ENCODE measurements at regions not wholly inside any gene's neighbourhood (a gene's known extent, or its start where the extent isn't known, plus 50 kb on each side); places are given as distances from the start of the nearest gene placed in this dataset.

DNA sequence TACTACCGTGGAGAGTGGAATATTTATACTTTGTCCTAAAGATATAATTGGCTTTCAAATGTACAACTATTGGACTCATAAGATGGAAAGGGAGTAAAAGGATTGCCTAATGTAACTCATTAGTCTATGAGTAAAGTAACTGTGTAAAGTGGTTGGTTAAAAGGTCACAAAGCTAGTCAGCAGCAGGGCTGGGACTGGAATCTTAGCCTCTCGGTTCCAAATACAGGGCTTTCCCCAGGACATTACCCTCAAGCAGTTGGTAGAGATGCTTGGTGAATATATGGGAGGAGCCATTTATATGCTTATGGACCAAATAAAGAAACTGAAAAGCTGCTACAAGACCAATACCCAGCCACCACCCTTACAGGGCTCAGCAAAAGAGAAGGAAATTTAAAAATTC is 283.7 kb downstream of the HLX start:
- no peak for TF ChIP-seq ZFX (IDR thresholded peaks at IDR 0.05)
- TF ChIP-seq, protein P1, sequence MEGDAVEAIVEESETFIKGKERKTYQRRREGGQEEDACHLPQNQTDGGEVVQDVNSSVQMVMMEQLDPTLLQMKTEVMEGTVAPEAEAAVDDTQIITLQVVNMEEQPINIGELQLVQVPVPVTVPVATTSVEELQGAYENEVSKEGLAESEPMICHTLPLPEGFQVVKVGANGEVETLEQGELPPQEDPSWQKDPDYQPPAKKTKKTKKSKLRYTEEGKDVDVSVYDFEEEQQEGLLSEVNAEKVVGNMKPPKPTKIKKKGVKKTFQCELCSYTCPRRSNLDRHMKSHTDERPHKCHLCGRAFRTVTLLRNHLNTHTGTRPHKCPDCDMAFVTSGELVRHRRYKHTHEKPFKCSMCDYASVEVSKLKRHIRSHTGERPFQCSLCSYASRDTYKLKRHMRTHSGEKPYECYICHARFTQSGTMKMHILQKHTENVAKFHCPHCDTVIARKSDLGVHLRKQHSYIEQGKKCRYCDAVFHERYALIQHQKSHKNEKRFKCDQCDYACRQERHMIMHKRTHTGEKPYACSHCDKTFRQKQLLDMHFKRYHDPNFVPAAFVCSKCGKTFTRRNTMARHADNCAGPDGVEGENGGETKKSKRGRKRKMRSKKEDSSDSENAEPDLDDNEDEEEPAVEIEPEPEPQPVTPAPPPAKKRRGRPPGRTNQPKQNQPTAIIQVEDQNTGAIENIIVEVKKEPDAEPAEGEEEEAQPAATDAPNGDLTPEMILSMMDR (conservative IDR thresholded peaks at IDR 0.05) = no peak
- H3K27ac ChIP-seq = no peak overlapping the region

DNA sequence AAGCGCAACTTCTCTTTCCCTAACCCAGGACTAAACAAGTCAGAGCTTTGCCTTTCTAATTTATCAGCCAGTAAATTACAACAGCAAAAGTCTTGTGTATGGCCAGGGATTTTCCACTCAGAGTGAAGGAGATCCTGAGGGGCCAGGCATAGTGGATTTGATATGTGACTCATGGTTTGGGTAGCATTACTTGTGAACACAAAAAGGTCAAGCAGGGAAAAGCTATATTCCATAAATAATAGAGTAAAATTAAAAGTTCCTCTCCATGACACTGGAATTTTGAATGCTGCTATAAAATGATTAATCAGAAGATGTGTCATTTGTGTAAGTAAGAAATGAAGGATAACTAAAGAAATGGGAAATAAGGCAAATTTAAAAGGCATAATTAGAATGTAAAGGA is 284.8 kb downstream of the HLX start:
- H3K27ac ChIP-seq = no peak overlapping the region
- TF ChIP-seq, protein P1 (conservative IDR thresholded peaks at IDR 0.05) = no peak
- TF ChIP-seq ZFX (IDR thresholded peaks at IDR 0.05) = no peak

DNA sequence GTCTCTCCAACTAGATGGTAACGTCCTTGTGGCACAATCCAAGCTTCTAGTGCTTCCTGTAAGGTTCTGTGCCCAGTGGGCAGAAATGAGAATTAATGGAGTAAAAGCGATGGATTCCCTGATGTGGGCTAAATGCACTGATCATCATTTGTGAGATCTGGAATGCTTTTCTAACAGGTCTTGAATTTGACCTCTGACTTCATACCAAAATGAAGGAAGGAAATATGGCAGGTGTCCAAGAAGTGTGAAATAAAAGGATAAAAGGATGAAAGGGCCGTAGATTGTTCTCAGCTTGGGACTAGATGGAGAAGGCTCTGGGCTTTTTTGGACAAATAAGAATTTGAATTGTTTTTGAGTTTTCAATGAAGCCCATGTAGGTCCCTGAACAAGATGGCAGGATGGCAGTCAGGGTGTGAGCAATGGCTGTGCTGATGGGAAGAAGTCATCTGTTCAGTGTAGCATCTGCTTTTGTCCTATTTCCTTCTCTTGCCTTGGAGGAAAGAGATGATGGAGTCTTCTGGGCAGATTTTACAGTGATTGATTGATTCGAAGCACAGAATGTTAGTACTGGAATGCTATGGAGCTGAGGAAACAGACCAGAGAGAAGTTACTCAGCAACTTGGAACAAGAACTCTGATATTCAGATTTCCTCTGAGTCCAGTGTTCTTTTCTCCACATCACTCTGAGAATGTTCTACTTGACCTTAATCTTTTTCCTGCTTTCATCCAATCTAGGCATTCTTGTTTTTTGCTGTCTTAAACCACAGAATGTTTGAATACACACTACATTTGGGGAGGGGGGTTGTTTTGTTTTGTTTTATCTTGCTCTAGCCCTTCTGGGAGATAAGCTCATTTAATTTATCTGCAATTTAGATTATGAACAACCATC is 286.0 kb downstream of the HLX start:
- TF ChIP-seq ZFX (IDR thresholded peaks at IDR 0.05) = no peak
- TF ChIP-seq, protein P1 (conservative IDR thresholded peaks at IDR 0.05) = no peak
- no peak overlapping the region for H3K27ac ChIP-seq

DNA sequence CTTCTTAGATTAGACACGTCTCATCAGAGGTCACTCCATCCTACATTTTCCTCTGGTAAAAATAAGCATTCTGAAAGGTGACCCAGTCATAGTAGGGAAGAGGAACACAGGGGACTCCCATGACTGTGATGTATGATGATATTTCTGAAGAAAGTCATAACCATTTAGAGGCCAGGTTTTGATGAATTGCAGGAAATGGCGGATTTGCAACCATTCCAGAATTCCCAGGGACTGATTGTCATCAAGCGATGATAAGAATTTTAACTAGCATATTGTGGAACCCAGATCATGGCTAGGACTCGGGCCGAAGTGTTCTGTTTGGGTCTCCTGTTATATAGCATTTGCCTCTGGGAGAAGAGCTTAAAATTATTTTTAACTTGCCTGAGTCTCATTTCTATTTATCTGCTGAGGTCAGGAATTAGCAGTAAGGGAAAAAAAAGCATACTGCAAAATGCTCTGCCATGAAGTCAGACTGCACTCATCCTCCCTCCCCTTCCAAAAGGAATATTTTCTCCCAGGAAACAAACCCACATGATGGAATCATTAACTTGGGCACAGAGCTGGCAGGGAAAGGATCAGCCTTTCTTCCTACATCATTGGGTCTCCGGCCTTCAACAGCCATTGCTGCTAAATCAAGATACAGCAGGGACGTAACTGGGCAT is 286.7 kb downstream of the HLX start:
- TF ChIP-seq ZFX (IDR thresholded peaks at IDR 0.05) = no peak
- TF ChIP-seq, protein P1 (conservative IDR thresholded peaks at IDR 0.05) = no peak

DNA sequence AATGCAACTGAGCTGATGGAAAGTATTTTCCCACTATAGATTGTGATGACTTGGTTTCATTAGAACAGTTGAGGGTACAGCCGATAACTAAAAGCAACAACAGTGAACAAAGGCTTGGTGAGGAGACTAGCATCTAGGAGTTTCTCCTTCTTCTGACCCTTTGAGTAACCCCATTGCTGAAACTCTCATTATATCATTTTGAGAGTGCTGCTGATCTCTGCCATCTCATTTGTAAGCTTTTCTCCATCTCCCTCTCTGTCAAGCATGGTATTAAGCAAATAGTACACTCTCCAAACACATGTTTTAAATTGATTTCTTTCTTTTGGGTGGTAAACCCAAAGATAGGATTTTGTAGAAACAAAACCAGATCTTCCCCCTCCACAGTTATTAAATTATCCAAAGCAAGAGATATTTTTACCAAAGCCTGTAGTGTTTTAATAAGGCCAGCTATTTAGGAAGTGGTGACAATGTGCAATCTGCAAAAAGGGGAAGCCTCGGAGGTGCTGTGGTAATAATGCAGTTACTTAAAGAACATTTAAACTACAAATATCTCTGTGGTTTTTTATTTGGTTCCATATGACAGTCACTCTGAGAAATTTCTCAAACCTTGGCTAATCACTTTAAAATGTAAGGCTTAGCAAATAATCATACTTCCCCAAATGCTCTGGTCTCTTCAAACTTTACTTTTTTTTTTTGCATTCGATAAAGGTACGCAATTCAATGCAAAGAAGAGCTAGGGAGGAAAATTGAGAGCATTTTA is 287.5 kb downstream of the HLX start:
- no peak overlapping the region for H3K27ac ChIP-seq
- TF ChIP-seq ZFX (IDR thresholded peaks at IDR 0.05) = no peak
- TF ChIP-seq, protein P1 (conservative IDR thresholded peaks at IDR 0.05) = no peak

More for the DNA sequence above, 286.7 kb downstream of the HLX start:
- H3K27ac ChIP-seq = no peak overlapping the region

DNA sequence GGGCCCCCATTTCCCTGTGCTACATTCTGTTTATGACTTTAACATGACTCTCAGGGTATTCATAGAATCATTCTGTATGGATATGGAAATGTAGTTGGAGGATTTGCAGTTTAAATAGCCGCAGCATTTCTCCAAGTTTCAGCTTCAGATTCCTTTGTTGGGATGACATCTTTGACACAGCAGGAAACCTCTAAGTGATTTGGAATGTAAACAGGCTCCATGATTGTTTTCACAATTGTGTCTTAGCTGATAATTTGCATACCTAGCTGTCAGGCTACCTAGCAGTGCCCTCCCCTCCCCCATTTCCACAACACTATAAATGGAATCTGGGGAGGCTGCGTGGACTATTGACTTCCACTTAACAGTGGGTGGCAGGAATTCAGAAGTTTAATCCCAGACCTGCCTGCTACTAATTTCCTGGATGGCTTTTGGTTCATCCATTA is 290.2 kb downstream of the HLX start:
- TF ChIP-seq, protein P1 (conservative IDR thresholded peaks at IDR 0.05) = no peak
- no peak for TF ChIP-seq ZFX (IDR thresholded peaks at IDR 0.05)
- H3K27ac ChIP-seq = no peak overlapping the region
